ENCODE measurements at regions not wholly inside any gene's neighbourhood (a gene's known extent, or its start where the extent isn't known, plus 50 kb on each side); places are given as distances from the start of the nearest gene placed in this dataset.

GRCh38 chr6:165799391-165800153 lies 136.5 kb upstream of the PDE10A start:
- DNase-seq, result no peak
- Mint-ChIP-seq H3K4me3 (no peak overlapping the region), H3K27me3 (ENCODE audit: low read depth, poor library complexity) (peaks cover 40% of the 10 kb centered on the region), H3K4me1 (peaks cover 32% of the 10 kb centered on the region), H3K36me3 (ENCODE audit: low read depth) (no peaks in the 10 kb centered on the region), H3K27ac (peak overlapping the region; percentile 3), H3K9me3 (peaks cover 4% of the 10 kb centered on the region)
- TF ChIP-seq CTCF (IDR thresholded peaks at IDR 0.05), result no peak

GRCh38 chr6:165798991-165799390 lies 135.9 kb upstream of the PDE10A start:
- Mint-ChIP-seq H3K27ac (no peak overlapping the region), H3K9me3 (peaks cover 4% of the 10 kb centered on the region), H3K4me1 (peaks cover 26% of the 10 kb centered on the region), H3K36me3 (ENCODE audit: low read depth) (no peaks in the 10 kb centered on the region), H3K4me3 (no peak overlapping the region), H3K27me3 (ENCODE audit: low read depth, poor library complexity) (peaks cover 35% of the 10 kb centered on the region)
- TF ChIP-seq CTCF (IDR thresholded peaks at IDR 0.05), result no peak
- DNase-seq, result no peak

- TF ChIP-seq CTCF (IDR thresholded peaks at IDR 0.05), result no peak
- Mint-ChIP-seq H3K27ac (no peak overlapping the region), H3K4me3 (no peak overlapping the region)
Measured at GRCh38 chr6:165794179-165794601, 131.1 kb upstream of the PDE10A start.

GRCh38 chr6:165793287-165793825 lies 130.3 kb upstream of the PDE10A start:
- Mint-ChIP-seq H3K9me3 (no peaks in the 10 kb centered on the region), H3K27ac (no peak overlapping the region), H3K4me3 (no peak overlapping the region), H3K36me3 (ENCODE audit: low read depth) (no peaks in the 10 kb centered on the region), H3K27me3 (ENCODE audit: low read depth, poor library complexity) (peaks cover 10% of the 10 kb centered on the region), H3K4me1 (peaks cover 24% of the 10 kb centered on the region)
- DNase-seq, result no peak
- TF ChIP-seq CTCF (IDR thresholded peaks at IDR 0.05), result no peak

More at GRCh38 chr6:165794179-165794601, 131.1 kb upstream of the PDE10A start:
- Mint-ChIP-seq H3K36me3 (ENCODE audit: low read depth) (no peaks in the 10 kb centered on the region), H3K27me3 (ENCODE audit: low read depth, poor library complexity) (peaks cover 6% of the 10 kb centered on the region), H3K9me3 (no peaks in the 10 kb centered on the region), H3K4me1 (peaks cover 29% of the 10 kb centered on the region)
- DNase-seq, result no peak

- no peak for TF ChIP-seq CTCF (IDR thresholded peaks at IDR 0.05)
- Mint-ChIP-seq H3K27ac (no peak overlapping the region), H3K36me3 (ENCODE audit: low read depth) (no peaks in the 10 kb centered on the region), H3K27me3 (ENCODE audit: low read depth, poor library complexity) (peaks cover 12% of the 10 kb centered on the region), H3K4me3 (no peak overlapping the region), H3K9me3 (no peaks in the 10 kb centered on the region), H3K4me1 (peaks cover 19% of the 10 kb centered on the region)
- DNase-seq, result no peak
Measured at GRCh38 chr6:165791876-165792437, 128.9 kb upstream of the PDE10A start.
